ENCODE measurements at regions not wholly inside any gene's neighbourhood (a gene's known extent, or its start where the extent isn't known, plus 50 kb on each side); places are given as distances from the start of the nearest gene placed in this dataset.

- Histone ChIP-seq H2AFZ (ENCODE audit: low read length) (no peak overlapping the region), H3K4me3 (ENCODE audit: insufficient read depth, low read length) (no peak overlapping the region), H3K27ac (ENCODE audit: low read depth, low read length) (no peak overlapping the region), H3K27me3 (ENCODE audit: insufficient read depth, low read length) (no peaks in the 10 kb centered on the region), H4K20me1 (ENCODE audit: insufficient read depth, low read length) (no peaks in the 10 kb centered on the region), H3K79me2 (ENCODE audit: insufficient read depth, low read length) (no peaks in the 10 kb centered on the region), H3K4me1 (ENCODE audit: insufficient read depth, low read length) (peaks cover 28% of the 10 kb centered on the region), H3K4me2 (ENCODE audit: insufficient read depth, low read length) (no peak overlapping the region), H3K36me3 (ENCODE audit: insufficient read depth, low read length) (no peaks in the 10 kb centered on the region), H3K9me3 (ENCODE audit: low read depth, low read length) (no peaks in the 10 kb centered on the region)
- no peak for DNase-seq (ENCODE audit: insufficient read length, low spot score, missing footprints)
- TF ChIP-seq, protein P1, sequence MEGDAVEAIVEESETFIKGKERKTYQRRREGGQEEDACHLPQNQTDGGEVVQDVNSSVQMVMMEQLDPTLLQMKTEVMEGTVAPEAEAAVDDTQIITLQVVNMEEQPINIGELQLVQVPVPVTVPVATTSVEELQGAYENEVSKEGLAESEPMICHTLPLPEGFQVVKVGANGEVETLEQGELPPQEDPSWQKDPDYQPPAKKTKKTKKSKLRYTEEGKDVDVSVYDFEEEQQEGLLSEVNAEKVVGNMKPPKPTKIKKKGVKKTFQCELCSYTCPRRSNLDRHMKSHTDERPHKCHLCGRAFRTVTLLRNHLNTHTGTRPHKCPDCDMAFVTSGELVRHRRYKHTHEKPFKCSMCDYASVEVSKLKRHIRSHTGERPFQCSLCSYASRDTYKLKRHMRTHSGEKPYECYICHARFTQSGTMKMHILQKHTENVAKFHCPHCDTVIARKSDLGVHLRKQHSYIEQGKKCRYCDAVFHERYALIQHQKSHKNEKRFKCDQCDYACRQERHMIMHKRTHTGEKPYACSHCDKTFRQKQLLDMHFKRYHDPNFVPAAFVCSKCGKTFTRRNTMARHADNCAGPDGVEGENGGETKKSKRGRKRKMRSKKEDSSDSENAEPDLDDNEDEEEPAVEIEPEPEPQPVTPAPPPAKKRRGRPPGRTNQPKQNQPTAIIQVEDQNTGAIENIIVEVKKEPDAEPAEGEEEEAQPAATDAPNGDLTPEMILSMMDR (IDR thresholded peaks at IDR 0.05; ENCODE audit: extremely low read depth, low read depth, low read length), result no peak
Observed at GRCh38 chr21:38960251-38960650, 154.5 kb downstream of the ETS2 start.

DNA sequence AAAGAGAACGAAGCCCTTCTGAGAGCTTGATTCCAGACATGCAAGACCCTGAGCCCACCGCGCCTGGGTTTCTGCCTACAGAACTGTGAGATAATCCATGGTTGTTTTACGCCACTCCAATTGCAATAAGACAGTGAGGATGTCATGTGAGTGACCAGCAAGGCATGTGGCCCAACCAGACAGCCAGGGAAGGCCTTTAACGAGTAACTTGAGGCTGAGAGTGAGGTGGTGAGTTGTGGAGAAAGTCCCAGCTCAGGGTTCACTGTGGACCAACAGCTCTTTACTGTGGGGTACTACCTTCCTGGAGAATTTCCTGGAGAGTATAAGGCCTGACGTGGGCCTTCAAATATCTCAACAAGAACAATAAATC is 153.9 kb downstream of the ETS2 start:
- H3K4me1 ChIP-seq (ENCODE audit: insufficient read depth, low read length), result peaks cover 29% of the 10 kb centered on the region
- H3K4me3 ChIP-seq (ENCODE audit: insufficient read depth, low read length), result no peak overlapping the region
- H3K27ac ChIP-seq (ENCODE audit: low read depth, low read length), result peak overlapping the region; percentile 9
- no peak overlapping the region for H2AFZ ChIP-seq (ENCODE audit: low read length)
- H3K9me3 ChIP-seq (ENCODE audit: low read depth, low read length), result no peaks in the 10 kb centered on the region
- TF ChIP-seq, protein P1 (IDR thresholded peaks at IDR 0.05; ENCODE audit: extremely low read depth, low read depth, low read length), result no peak
- H3K27me3 ChIP-seq (ENCODE audit: insufficient read depth, low read length), result no peaks in the 10 kb centered on the region
- H3K4me2 ChIP-seq (ENCODE audit: insufficient read depth, low read length), result no peak overlapping the region
- DNase-seq (ENCODE audit: insufficient read length, low spot score, missing footprints), result no peak
- no peaks in the 10 kb centered on the region for H3K79me2 ChIP-seq (ENCODE audit: insufficient read depth, low read length)
- H3K36me3 ChIP-seq (ENCODE audit: insufficient read depth, low read length), result no peaks in the 10 kb centered on the region
- no peaks in the 10 kb centered on the region for H4K20me1 ChIP-seq (ENCODE audit: insufficient read depth, low read length)

DNA sequence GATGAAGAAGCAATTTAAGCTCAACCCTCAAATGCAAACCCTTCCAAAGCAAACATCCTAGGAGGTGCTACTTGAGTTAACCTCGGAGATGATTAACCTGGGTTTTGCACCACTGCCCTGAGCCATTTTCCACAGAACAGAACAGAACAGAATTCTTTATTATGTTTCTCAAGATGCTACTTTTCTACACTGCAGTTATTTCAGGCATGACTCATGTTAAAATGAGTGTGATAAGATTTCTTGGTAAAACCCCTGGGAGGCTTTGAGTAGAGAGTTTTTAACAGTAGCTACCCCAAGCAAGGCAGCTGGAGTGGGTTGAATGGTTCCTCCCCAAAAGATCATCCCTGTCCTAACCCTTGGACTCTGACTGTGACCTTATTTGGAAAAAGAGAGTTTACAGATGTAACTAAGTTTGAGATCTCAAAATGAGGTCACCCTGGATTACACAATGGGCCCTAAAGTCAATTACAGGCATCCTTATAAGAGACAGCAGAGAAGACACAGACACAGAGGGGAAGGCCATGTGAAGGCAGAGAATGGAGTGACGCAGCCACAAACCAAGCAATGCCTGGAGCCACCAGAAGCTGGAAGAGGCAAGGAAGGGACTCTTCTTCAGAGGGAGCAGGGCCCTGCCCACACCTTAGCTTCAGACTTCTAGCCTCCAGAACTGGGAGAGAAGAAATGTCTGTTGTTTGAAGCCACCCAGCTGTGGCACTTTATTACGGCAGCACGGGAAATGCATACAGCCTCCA is 153.4 kb downstream of the ETS2 start:
- H2AFZ ChIP-seq (ENCODE audit: low read length), result no peak overlapping the region
- DNase-seq (ENCODE audit: insufficient read length, low spot score, missing footprints), result peak; percentile 89
- no peaks in the 10 kb centered on the region for H3K27me3 ChIP-seq (ENCODE audit: insufficient read depth, low read length)
- no peaks in the 10 kb centered on the region for H3K36me3 ChIP-seq (ENCODE audit: insufficient read depth, low read length)
- peak overlapping the region; percentile 9 for H3K27ac ChIP-seq (ENCODE audit: low read depth, low read length)
- peak overlapping the region; percentile 1 for H3K4me2 ChIP-seq (ENCODE audit: insufficient read depth, low read length)
- H3K4me3 ChIP-seq (ENCODE audit: insufficient read depth, low read length), result no peak overlapping the region
- TF ChIP-seq, protein P1 (IDR thresholded peaks at IDR 0.05; ENCODE audit: extremely low read depth, low read depth, low read length), result no peak
- H3K9me3 ChIP-seq (ENCODE audit: low read depth, low read length), result no peaks in the 10 kb centered on the region
- no peaks in the 10 kb centered on the region for H4K20me1 ChIP-seq (ENCODE audit: insufficient read depth, low read length)
- H3K4me1 ChIP-seq (ENCODE audit: insufficient read depth, low read length), result peaks cover 29% of the 10 kb centered on the region
- H3K79me2 ChIP-seq (ENCODE audit: insufficient read depth, low read length), result no peaks in the 10 kb centered on the region

GRCh38 chr21:38958323-38958705 is 152.6 kb downstream of the ETS2 start:
- H3K4me1 ChIP-seq (ENCODE audit: insufficient read depth, low read length), result peaks cover 29% of the 10 kb centered on the region
- H3K79me2 ChIP-seq (ENCODE audit: insufficient read depth, low read length), result no peaks in the 10 kb centered on the region
- no peaks in the 10 kb centered on the region for H3K36me3 ChIP-seq (ENCODE audit: insufficient read depth, low read length)
- H3K4me2 ChIP-seq (ENCODE audit: insufficient read depth, low read length), result no peak overlapping the region
- no peak for DNase-seq (ENCODE audit: insufficient read length, low spot score, missing footprints)
- H3K27ac ChIP-seq (ENCODE audit: low read depth, low read length), result no peak overlapping the region
- no peak overlapping the region for H3K4me3 ChIP-seq (ENCODE audit: insufficient read depth, low read length)
- no peaks in the 10 kb centered on the region for H3K9me3 ChIP-seq (ENCODE audit: low read depth, low read length)
- no peak overlapping the region for H2AFZ ChIP-seq (ENCODE audit: low read length)
- TF ChIP-seq, protein P1 (IDR thresholded peaks at IDR 0.05; ENCODE audit: extremely low read depth, low read depth, low read length), result no peak
- H4K20me1 ChIP-seq (ENCODE audit: insufficient read depth, low read length), result no peaks in the 10 kb centered on the region
- H3K27me3 ChIP-seq (ENCODE audit: insufficient read depth, low read length), result no peaks in the 10 kb centered on the region
